ENCODE measurements at regions not wholly inside any gene's neighbourhood (a gene's known extent, or its start where the extent isn't known, plus 50 kb on each side); places are given as distances from the start of the nearest gene placed in this dataset.

- DNase-seq = no peak
Observed at GRCh38 chr18:72692086-72692485, 147.9 kb upstream of the CBLN2 start.

- no peak for DNase-seq
Observed at GRCh38 chr18:72687736-72688135, 143.6 kb upstream of the CBLN2 start.

DNA sequence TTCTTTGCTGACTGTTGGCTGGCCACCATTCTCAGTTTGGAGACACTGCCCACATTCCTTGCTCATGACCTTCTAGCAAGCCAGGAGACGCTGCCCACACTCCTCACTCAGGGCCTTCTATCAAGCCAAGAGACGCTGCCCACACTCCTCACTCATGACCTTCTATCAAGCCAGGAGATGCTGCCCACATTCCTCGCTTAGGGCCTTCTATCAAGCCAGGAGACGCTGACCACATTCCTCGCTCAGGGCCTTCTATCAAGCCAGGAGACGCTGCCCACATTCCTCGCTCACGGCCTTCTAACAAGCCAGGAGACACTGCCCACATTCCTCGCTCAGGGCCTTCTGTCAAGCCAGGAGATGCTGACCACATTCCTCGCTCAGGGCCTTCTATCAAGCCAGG lies 131.3 kb upstream of the CBLN2 start:
- no peak for DNase-seq

DNA sequence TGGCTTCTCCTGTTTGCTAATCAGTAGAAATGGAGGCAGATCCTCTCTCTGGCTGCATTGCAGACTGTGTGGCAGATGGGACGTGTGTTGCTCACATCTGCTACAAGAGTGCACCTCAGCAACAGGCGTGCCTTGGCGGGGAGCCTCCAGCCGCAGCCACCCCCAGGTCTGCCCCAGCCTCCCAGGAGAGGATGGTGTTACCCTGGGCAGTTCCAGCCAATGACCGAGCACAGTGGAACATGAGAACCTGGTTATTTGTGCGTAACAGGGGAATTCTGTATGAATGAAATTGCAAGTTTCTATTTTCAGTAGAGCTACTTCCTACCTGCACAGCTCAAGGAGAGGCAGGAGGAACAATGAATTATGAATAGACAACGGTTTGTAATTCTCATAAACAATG lies 130.6 kb upstream of the CBLN2 start:
- DNase-seq = no peak

- no peak for DNase-seq
Observed at GRCh38 chr18:72673242-72673641, 129.1 kb upstream of the CBLN2 start.

DNA sequence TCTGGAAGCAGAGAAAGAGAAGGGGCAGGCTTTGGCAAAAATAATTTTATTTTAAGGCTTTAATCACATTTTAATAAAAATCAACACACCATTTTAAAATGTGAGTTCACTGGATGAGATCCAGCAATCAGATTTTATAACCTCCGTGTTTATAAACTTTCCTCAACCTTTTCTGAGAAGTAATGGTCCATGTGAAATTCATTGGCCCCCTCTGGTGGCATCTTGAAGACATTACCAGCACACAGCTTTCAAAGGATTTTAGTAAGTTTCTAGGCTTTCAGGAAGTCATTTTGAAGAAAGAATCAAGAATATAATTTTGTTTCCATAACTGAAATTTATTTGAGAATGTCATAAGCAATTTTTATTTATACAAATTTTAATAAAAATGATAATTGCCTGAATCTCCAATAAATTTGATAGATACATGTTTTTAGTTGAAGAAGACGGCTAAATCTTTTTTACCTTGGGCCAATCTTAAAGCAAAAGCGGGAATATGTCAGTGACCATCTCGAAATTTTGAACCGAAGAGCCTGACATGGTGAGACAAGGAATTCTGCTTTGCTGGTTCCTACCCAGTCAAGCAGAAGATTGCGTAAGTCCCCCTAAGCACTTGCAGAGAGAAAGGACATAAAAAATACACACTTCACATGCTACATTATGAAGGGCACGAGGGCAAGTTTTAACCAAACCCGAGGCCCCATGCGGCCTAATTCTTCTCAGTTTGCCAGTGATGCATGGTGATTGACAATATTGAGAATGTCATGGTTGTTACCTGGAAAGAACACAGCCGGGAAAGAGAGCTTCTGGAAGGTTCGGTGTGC lies 128.4 kb upstream of the CBLN2 start:
- DNase-seq = no peak

DNA sequence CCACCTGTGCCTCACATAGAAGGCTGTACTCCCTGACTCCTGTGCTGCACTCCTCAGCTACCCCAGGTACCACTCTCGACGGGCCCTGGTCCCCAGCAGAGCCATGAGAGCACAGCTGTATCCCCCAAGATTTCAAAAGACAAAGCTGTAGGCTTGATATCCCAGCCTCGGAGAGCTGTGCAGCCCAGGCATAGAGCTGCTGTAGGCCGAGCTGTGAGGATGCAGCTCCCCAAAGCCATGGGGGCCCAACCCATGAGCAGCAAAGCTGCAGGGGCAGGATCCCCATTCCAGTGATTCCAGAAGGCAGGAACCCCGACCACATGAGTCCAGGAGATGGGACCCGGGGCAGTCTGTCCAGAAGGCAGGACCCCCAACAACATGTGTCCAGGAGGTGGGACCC lies 123.8 kb upstream of the CBLN2 start:
- DNase-seq = no peak

DNA sequence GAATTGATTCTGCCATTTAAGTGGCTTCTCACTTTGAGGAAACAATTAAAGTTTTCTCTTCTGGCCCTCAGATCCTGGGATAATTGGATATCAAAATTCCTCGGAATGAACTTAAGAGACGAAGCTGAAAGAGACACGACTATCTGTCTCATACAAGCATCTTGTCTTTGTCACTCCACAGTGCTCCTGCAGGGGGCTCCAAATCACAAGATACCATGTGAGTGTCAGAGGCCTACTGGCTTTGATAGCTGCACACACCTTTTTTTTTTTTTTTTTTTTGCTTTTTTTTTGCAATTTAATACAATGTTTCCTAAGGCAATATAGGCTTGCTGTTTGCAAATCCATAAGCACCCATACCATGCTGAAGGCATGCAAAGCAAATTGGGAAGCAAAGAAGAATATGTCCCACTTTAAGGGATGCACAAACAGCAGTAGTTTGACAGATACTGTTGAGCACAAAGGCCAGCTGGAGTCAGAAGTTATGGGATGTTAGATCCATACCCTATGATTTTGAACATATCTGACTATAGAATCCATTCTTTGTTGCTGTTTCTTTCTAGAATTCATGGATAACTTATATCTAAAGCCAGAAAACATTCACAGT lies 109.0 kb upstream of the CBLN2 start:
- DNase-seq = peak; percentile 49 to 62

DNA sequence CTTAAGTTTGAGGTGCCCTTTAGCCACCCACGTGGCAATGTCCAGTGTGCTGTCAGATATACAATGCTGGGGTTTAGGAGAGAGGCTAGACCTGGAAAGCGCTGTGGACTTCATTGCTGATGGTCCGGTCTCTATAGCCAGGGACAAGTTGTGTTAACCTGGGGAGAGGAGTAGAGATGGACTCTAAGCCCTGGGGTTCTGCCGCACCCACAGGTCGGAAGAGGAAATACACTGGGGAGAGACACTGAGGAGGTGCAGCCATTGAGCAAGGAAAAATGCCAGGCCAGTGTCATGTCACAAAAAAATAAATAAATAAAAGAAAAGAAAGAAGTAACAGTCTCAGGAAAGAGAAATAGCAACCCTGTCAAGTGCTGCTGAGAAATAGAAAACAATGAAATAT lies 106.9 kb upstream of the CBLN2 start:
- no peak for DNase-seq

DNA sequence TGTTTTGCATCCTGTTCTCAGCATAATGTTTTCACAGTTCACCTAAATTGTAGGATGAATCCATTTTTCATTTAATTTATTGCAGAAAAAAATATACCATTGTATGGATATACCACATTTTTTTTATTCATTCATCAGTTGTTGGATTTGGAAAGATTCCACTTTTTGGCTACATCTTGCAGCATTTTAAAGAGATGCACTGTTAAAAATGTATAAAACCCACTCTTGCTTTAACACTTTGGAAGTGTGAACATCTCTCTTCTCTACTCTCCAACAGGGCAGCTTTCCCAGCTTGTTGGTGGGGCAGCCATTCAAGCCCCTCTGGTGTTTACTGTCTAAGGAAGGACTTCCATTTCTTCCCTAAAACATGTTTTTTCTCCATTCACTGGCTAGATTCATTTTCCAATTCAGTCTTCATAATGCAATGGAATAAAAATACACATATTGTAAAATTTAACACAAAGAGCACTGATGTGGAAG lies 104.4 kb upstream of the CBLN2 start:
- no peak for DNase-seq

DNA sequence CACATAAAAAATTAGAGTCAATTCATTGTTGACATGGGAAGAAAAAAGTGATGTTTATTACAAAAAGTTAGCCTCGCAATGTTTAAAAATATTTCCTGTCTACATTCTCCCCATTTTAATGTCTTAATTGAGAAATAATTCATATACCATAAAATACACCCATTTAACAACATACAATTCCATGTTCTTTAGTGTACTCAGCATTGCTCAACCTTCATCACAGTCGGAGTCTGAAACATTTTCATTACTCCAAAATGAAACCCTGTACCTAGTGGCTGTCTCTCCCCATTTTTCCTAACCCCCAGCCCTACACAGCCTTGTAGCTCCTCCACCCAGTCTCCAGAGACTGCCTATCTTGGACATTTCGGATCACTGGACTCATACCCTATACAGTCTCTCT lies 103.9 kb upstream of the CBLN2 start:
- no peak for DNase-seq

DNA sequence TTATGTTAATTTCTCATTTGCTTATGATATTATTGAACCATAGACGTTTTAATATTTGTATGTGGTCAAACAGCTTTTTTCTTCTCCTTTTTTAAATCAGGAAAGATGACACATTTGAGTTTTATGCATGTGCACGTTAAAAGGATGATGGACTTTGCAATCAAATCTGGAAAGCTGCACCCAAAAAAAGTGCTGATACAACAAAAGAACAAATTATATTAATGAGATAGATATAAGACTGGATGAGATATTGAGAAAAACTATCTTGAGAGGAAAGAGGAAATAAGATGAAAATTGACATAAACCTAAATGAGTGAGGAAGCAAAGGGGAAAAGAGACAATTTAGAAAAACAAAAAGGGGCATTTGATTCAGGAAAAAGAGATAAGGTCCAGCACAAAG lies 96.4 kb upstream of the CBLN2 start:
- DNase-seq = no peak

GRCh38 chr18:72638376-72638775 lies 94.2 kb upstream of the CBLN2 start:
- no peak for DNase-seq

GRCh38 chr18:72637721-72638120 lies 93.6 kb upstream of the CBLN2 start:
- DNase-seq = no peak

GRCh38 chr18:72637299-72637698 lies 93.2 kb upstream of the CBLN2 start:
- no peak for DNase-seq

- DNase-seq = no peak
Observed at GRCh38 chr18:72636611-72637010, 92.5 kb upstream of the CBLN2 start.

DNA sequence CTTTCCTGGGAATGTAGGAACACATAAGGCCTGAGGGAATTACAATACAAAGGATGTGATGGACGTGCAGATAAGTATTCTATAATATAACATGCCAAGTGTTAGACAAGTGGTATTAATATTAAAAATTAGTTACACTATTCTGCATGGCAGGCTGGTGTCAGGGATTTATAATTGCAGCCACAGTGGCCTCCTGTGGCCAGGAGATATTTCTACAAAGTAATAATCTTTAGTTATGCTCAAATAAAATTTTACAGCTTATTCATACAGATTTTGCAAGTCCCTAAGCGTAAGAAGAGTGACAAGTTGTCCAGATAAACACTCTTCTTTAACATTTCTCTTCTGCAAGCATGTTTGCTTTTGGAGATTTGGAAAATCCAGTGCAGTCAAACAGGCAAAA lies 90.4 kb upstream of the CBLN2 start:
- no peak for DNase-seq

DNA sequence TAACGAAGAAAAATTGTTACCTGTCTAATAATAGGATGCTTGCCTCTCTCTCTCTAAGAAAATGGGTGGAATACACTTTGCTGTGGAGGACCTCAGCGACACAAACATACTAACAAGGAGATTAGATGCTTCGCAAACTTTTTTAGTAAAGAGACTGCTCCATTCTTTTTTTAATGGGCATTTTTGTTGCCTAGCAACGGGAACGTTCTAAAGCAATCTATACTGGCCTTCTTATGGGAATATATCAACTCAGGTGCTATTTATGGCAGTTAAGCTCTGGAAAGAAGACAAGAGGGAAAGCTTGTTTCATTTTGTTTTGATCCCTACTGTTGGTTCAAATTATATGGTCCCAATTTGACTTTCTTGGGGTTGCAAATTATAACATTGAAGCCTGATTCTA lies 86.8 kb upstream of the CBLN2 start:
- DNase-seq = no peak

- DNase-seq = no peak
Observed at GRCh38 chr18:72623444-72623843, 79.3 kb upstream of the CBLN2 start.

- DNase-seq = no peak
Observed at GRCh38 chr18:72613534-72613930, 69.4 kb upstream of the CBLN2 start.

- DNase-seq = no peak
Observed at GRCh38 chr18:72612894-72613533, 68.9 kb upstream of the CBLN2 start.

DNA sequence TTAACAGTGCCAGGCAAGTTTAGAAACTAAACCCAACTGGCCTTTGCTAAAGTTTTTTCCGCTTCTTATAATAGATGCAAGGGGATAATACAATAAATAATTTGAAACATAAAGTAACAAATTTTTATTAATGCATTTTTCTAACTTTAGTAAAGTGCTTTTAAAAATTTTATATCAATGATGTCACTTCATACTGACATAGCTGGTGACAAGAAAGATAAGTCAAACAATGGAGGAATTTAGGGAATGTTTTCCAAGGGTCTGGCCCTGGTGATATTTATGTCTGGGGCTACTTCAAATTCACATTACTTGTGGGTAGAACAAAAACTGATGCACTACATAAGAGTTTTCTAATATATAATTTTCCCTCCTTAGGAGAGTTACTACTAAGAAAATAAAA lies 61.2 kb upstream of the CBLN2 start:
- DNase-seq = no peak

- no peak for DNase-seq
Observed at GRCh38 chr18:72601944-72602343, 57.8 kb upstream of the CBLN2 start.

GRCh38 chr18:72601481-72601880 lies 57.3 kb upstream of the CBLN2 start:
- no peak for DNase-seq
